Astrocyte (in vitro differentiated cells and primary cell): ENCODE measurements at regions not wholly inside any gene's neighbourhood (a gene's known extent, or its start where the extent isn't known, plus 50 kb on each side); places are given as distances from the start of the nearest gene placed in this dataset.

Source experiments
- EZH2 ChIP-seq: IDR thresholded peaks from 2 replicates; pipeline ENCODE4 v1.6.1; 2012; ENCODE audit warnings: mild to moderate bottlenecking, low read length, inconsistent platforms; ENCODE audit not compliant: insufficient read depth
- TF ChIP-seq, protein P1 (sequence below): IDR thresholded peaks from 2 replicates; pipeline ENCODE4 v1.5.1; 2011; ENCODE audit warnings: low read depth, mild to moderate bottlenecking, inconsistent platforms, low read length, moderate library complexity; ENCODE audit not compliant: insufficient read depth

DNA sequence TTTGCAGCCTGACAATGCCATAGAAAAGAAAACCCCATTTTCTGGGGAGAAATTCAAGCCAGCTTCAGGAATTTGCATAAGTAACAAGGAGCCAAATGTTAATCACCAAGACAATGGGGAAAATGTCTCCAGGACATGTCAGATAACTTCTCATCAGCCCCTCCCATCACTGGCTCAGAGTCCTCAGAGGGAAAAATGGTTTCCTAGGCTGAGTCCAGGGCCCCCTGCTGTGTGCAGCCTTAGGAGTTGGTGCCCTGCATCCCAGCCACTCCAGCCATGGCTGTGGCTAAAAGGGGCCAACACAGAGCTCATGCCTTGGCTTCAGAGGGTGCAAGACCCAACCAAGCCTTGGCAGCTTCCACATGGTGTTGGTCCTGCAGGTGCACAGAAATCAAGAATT, 63.7 kb upstream of the FANCL start:
- TF ChIP-seq, protein P1, sequence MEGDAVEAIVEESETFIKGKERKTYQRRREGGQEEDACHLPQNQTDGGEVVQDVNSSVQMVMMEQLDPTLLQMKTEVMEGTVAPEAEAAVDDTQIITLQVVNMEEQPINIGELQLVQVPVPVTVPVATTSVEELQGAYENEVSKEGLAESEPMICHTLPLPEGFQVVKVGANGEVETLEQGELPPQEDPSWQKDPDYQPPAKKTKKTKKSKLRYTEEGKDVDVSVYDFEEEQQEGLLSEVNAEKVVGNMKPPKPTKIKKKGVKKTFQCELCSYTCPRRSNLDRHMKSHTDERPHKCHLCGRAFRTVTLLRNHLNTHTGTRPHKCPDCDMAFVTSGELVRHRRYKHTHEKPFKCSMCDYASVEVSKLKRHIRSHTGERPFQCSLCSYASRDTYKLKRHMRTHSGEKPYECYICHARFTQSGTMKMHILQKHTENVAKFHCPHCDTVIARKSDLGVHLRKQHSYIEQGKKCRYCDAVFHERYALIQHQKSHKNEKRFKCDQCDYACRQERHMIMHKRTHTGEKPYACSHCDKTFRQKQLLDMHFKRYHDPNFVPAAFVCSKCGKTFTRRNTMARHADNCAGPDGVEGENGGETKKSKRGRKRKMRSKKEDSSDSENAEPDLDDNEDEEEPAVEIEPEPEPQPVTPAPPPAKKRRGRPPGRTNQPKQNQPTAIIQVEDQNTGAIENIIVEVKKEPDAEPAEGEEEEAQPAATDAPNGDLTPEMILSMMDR, result no peak
- TF ChIP-seq EZH2, result no peak
